Stimulated activated CD8-positive, alpha-beta memory T cell treated with anti-CD3 and anti-CD28 coated beads, Interleukin-4, amount 100 ng/mL, for 24 hours (primary cell): ENCODE measurements at regions not wholly inside any gene's neighbourhood (a gene's known extent, or its start where the extent isn't known, plus 50 kb on each side); places are given as distances from the start of the nearest gene placed in this dataset.
"Not testable (repeated sequence)": the region's sequence is repeated elsewhere in the genome, so short reads cannot be mapped to it uniquely, and the experiment has no call there.

Experiments used
- DNase-seq: peaks from one replicate; pipeline ENCODE4 v3.0.0-alpha.2; 2020; ENCODE audit warnings: low read depth

- DNase-seq = no peak
Measured at GRCh38 chr2:41314511-41315070, 733.2 kb upstream of the PKDCC start.

GRCh38 chr2:41319437-41319836 lies 728.4 kb upstream of the PKDCC start:
- DNase-seq = no peak

- no peak for DNase-seq
Measured at GRCh38 chr2:41320491-41320890, 727.3 kb upstream of the PKDCC start.

- no peak for DNase-seq
Measured at GRCh38 chr2:41321351-41321750, 726.5 kb upstream of the PKDCC start.

- DNase-seq = no peak
Measured at GRCh38 chr2:41326851-41327250, 721.0 kb upstream of the PKDCC start.

GRCh38 chr2:41329040-41329439 lies 718.8 kb upstream of the PKDCC start:
- no peak for DNase-seq

GRCh38 chr2:41334159-41334558 lies 713.7 kb upstream of the PKDCC start:
- no peak for DNase-seq

GRCh38 chr2:41335573-41335972 lies 712.2 kb upstream of the PKDCC start:
- not testable (repeated sequence) for DNase-seq

GRCh38 chr2:41337956-41338355 lies 709.9 kb upstream of the PKDCC start:
- no peak for DNase-seq

- no peak for DNase-seq
Measured at GRCh38 chr2:41344529-41344928, 703.3 kb upstream of the PKDCC start.

GRCh38 chr2:41353060-41353459 lies 694.8 kb upstream of the PKDCC start:
- no peak for DNase-seq

- no peak for DNase-seq
Measured at GRCh38 chr2:41355794-41356193, 692.0 kb upstream of the PKDCC start.

- no peak for DNase-seq
Measured at GRCh38 chr2:41364842-41365241, 683.0 kb upstream of the PKDCC start.

- no peak for DNase-seq
Measured at GRCh38 chr2:41375901-41376300, 671.9 kb upstream of the PKDCC start.

GRCh38 chr2:41377837-41378236 lies 670.0 kb upstream of the PKDCC start:
- DNase-seq = no peak

GRCh38 chr2:41378420-41378819 lies 669.4 kb upstream of the PKDCC start:
- no peak for DNase-seq

- no peak for DNase-seq
Measured at GRCh38 chr2:41379496-41380221, 668.2 kb upstream of the PKDCC start.

GRCh38 chr2:41381701-41382100 lies 666.1 kb upstream of the PKDCC start:
- DNase-seq = no peak

- no peak for DNase-seq
Measured at GRCh38 chr2:41387519-41387918, 660.3 kb upstream of the PKDCC start.

GRCh38 chr2:41393621-41394020 lies 654.2 kb upstream of the PKDCC start:
- no peak for DNase-seq

- no peak for DNase-seq
Measured at GRCh38 chr2:41394541-41394940, 653.3 kb upstream of the PKDCC start.

GRCh38 chr2:41395692-41396091 lies 652.1 kb upstream of the PKDCC start:
- no peak for DNase-seq

GRCh38 chr2:41399437-41400087 lies 648.3 kb upstream of the PKDCC start:
- no peak for DNase-seq
